ENCODE measurements at regions not wholly inside any gene's neighbourhood (a gene's known extent, or its start where the extent isn't known, plus 50 kb on each side); places are given as distances from the start of the nearest gene placed in this dataset.
"Not testable (repeated sequence)": the region's sequence is repeated elsewhere in the genome, so short reads cannot be mapped to it uniquely, and the experiment has no call there.

GRCh38 chr5:125609011-125609410 is 814.2 kb upstream of the GRAMD2B start:
- DNase-seq (ENCODE audit: low spot score), result no peak

- no peak for DNase-seq (ENCODE audit: low spot score)
Observed at GRCh38 chr5:125610892-125611291, 812.3 kb upstream of the GRAMD2B start.

- DNase-seq (ENCODE audit: low spot score), result no peak
Observed at GRCh38 chr5:125611541-125611940, 811.7 kb upstream of the GRAMD2B start.

DNA sequence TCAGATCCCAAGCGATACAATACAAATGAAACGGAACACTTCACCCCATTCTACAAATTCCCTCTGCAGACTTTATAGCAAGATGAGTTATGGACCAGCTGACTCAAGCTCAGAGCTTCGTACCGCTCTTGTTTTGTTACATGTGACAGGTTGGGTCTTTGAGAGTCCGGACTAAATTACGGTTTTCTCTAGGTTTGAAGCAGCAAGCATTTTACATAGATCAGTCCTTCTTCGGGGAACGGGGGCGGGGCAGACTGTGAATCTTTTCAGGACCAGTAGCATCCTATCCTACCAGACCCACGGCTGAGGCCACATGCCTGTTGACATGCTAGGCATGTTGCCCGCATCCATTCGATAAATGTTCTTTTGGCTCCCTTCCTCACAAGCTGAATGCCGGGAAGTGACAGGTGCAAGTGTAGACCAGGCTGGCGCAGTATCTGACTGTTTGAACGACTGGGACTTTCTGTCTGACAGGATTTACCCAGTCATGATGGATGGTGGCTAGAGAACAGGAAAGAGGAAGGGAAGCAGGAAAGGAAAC is 811.0 kb upstream of the GRAMD2B start:
- no peak for DNase-seq (ENCODE audit: low spot score)

DNA sequence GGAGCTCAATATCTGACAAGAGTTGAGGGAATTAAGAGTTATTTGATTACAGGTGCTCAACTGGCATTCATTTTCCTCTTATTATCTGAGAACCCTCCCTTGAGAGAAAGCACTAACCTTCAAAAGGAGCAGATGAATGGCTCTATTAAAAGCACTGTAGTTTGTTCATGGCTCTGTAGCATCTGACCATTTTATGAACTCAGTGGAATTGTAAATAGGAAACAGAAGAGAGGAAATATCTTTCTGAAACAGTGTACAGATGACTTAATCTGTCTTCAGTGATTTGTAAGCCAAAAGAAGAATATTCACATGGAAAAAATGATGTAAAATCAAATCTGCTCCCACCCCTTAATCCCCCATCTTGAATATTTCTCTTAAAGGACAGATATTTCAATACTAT is 810.4 kb upstream of the GRAMD2B start:
- DNase-seq (ENCODE audit: low spot score), result no peak

GRCh38 chr5:125630237-125630636 is 793.0 kb upstream of the GRAMD2B start:
- no peak for DNase-seq (ENCODE audit: low spot score)

DNA sequence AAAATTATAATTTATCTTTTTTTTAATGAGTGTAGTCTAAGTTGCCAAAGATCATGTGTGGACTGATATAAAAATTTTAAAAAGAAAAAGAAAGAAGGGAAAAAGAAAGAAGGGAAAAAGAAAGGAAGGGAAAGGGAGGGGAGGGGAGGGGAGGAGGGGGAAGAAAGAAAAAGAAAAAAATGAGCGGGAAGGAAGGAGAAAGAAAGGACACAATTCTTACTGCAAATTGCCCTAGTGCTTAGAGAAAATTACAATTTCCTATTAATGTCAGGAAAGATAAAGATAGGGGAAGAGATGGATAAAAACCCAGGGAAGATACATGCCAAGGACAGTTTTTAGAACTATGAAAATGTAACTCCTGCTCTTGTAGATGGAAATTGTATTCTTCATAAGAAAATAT is 789.7 kb upstream of the GRAMD2B start:
- no peak for DNase-seq (ENCODE audit: low spot score)

- DNase-seq (ENCODE audit: low spot score), result no peak
Observed at GRCh38 chr5:125634216-125634835, 788.9 kb upstream of the GRAMD2B start.

DNA sequence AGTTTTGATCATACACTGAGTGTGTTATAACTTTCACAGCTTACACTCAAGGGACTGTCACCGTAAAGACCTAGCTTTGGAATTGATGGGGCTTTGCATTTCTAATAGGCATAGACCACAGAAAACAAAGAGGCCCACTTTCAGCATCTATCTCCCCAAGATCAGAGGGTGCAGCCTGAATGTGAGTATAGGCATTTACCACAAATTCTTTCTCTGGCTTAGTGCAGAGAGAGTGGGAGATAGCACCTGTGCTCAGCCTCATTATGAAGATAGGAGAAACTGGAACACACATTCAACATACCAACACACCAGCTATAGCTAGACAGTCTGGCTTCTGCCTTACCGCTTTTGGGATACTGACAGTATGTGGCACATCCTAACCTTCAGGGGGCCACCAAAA is 783.4 kb upstream of the GRAMD2B start:
- DNase-seq (ENCODE audit: low spot score), result no peak

- no peak for DNase-seq (ENCODE audit: low spot score)
Observed at GRCh38 chr5:125652761-125653160, 770.4 kb upstream of the GRAMD2B start.

DNA sequence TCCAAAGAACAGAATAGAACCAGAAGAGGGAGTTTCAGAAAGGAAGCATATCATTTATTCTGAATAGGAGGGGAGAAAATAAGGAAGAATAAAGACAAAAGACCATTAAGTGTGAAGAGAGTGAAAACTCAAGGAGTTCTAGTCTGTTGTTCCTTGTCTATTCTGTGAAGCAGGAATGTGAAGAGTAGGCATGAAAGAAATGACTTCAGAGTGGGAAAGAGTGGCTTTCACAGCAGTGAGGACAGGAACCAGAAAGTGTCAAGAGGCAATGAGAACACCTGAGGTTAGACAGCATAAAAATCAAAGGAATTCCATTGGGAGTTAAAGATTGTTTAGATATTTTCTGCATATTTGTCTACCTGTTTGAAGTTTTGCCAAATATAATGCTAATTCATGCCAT is 768.8 kb upstream of the GRAMD2B start:
- DNase-seq (ENCODE audit: low spot score), result no peak

GRCh38 chr5:125655156-125655555 is 768.1 kb upstream of the GRAMD2B start:
- no peak for DNase-seq (ENCODE audit: low spot score)

- no peak for DNase-seq (ENCODE audit: low spot score)
Observed at GRCh38 chr5:125657936-125658335, 765.3 kb upstream of the GRAMD2B start.

DNA sequence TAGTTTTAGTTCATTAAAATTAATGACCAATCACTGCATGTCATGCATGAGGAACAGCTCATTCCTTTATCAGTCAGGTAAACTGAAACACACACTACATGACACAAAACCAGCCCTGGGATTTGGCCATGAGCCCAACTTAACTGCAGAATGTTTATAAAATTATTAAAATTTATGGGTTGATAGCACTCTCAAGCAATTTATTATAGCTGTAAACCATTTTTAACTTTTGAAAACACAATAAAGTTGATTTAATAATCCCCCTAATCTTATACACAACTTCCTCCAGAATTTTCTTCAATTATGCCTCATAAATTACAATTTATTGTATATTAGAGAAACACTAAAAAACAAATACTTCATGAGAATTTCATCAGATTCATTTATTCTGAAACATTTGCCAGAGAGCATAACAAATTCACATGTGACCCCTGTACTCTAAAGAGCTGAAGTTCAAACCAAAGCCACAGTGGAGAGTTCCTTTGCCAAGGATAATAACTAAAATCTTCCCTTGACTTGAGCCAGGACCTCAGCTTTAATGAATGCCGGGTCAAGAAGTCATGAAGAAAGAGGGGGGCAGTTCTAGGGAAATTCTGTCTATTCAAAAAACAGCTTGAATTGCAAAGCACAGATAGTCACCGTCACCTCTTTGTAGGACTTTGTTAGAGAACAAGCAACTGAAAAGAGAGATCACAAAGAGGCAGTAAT is 763.7 kb upstream of the GRAMD2B start:
- no peak for DNase-seq (ENCODE audit: low spot score)

GRCh38 chr5:125660231-125660895 is 762.8 kb upstream of the GRAMD2B start:
- DNase-seq (ENCODE audit: low spot score), result no peak

DNA sequence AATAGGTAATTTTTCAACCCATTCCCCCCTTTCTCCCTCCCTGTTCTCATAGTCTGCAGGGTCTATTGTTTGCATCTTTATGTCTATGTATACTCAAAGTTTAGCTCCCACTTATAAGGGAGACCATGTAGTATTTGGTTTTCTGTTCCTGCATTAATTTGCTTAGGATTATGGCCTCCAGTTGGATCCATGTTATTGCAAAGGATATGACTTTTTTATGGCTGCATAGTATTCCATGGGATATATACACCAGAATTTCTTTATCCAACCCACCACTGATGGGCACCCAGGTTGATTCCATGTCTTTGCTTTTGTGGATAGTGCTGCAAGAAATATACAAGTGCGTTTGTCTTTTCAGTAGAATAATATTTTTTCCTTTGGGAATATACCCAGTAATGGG is 761.6 kb upstream of the GRAMD2B start:
- no peak for DNase-seq (ENCODE audit: low spot score)

- no peak for DNase-seq (ENCODE audit: low spot score)
Observed at GRCh38 chr5:125668884-125669283, 754.3 kb upstream of the GRAMD2B start.

DNA sequence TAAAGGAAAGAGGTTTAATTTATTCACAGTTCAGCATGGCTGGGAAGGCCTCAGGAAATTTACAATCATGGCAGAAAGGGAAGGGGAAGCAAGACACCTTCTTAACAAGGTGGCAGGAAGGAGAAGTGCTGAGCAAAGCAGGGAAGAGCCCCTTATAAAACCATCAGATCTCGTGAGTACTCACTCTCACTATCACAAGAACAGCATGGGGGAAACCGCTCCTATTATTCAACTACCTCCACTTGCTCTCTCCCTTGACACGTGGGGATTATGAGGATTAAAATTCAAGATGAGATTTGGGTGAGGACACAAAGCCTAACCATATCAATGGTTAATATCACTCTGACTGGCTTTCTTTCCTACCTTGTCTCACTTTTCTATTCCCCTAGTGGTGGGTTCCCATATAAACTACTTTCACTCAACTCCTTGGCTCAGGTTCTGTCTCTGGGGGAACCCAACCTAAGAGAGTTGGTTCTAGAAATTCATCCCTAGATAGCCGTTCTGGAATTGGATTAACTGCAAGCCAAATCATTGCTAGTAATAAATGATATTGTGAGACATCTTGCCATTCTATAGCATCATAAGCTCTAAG is 749.8 kb upstream of the GRAMD2B start:
- DNase-seq (ENCODE audit: low spot score), result no peak

DNA sequence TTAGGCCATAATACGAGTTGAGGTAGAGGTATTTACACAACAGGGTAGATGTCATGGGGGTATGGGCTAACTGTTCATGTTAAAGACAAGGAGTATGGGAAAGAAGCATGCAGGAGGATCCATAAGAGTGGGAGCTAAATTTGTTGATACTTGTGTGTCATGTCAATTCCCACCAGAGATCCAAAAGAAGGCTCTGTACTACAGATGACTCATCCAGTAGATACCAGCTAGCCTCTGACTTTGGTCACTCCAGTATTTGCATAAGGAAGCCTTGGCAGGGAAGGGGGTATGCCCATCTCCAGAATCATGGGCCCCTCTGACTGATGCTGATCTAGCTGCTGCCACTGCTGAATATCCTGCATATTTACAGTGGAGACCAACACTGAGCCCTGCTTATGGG is 743.7 kb upstream of the GRAMD2B start:
- DNase-seq (ENCODE audit: low spot score), result no peak

DNA sequence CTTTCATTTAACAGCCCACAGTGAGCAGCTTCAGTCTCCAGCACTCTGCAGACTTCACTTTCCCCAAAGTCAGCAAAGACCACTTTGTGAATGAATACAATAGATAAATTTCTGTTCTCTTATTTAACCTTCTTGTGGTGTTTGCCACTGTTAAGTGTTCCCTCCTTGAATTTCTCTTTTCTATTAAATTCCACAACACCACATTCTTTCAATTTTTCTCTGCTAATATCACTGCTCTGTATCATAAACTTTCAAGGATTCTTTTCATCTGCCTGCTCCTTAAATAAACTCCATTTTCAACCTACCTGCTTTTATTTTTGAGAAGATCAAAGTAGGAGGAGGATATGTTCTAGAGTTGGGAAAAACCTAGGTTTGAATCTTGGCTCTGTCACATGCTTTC is 739.5 kb upstream of the GRAMD2B start:
- DNase-seq (ENCODE audit: low spot score), result no peak

DNA sequence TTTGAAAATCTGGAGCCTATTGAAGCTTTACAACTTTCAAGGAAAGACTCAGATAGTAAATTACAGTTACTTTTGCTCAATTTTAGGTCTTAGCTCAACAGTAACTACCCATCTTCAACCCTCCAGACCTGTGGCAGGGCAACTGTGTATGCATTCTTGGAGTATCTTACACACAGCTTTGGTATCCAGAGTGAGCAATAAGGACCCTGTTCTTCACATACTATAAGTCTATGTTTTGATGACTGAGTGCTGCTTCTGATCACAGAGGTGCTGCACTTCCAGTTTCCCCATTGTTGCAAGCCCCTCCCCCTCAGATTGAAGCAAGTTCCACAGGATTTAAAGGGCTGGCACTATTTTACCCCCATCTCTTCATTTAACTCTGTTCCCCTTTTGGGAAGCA is 737.4 kb upstream of the GRAMD2B start:
- no peak for DNase-seq (ENCODE audit: low spot score)

GRCh38 chr5:125691738-125692530 is 731.3 kb upstream of the GRAMD2B start:
- not testable (repeated sequence) for DNase-seq (ENCODE audit: low spot score)
